HG03378 (cell line): ENCODE measurements at regions not wholly inside any gene's neighbourhood (a gene's known extent, or its start where the extent isn't known, plus 50 kb on each side); places are given as distances from the start of the nearest gene placed in this dataset.
"Not testable (repeated sequence)": the region's sequence is repeated elsewhere in the genome, so short reads cannot be mapped to it uniquely, and the experiment has no call there.

Experiments
- ATAC-seq: cut with Tn5 transposase; IDR thresholded peaks from one replicate; pipeline ENCODE4 v1.9.1; 2021; ENCODE audit warnings: mild to moderate bottlenecking, moderate library complexity; ENCODE audit not compliant: unreplicated experiment

GRCh38 chr2:37722971-37723370, 51.5 kb upstream of the CDC42EP3 start:
- ATAC-seq: not testable (repeated sequence)

- ATAC-seq: no peak
Measured at GRCh38 chr2:37730037-37730818, 58.8 kb upstream of the CDC42EP3 start.

GRCh38 chr2:37732412-37732811, 61.0 kb upstream of the CDC42EP3 start:
- not testable (repeated sequence) for ATAC-seq

- ATAC-seq: no peak
Measured at GRCh38 chr2:37733251-37733650, 61.8 kb upstream of the CDC42EP3 start.

GRCh38 chr2:37733955-37734354, 62.5 kb upstream of the CDC42EP3 start:
- ATAC-seq: not testable (repeated sequence)

GRCh38 chr2:37734891-37735523, 63.6 kb upstream of the CDC42EP3 start:
- ATAC-seq: not testable (repeated sequence)

GRCh38 chr2:37735524-37735910, 64.1 kb upstream of the CDC42EP3 start:
- not testable (repeated sequence) for ATAC-seq

GRCh38 chr2:37737507-37737906, 66.1 kb upstream of the CDC42EP3 start:
- no peak for ATAC-seq

- ATAC-seq: no peak
Measured at GRCh38 chr2:37738266-37738885, 66.9 kb upstream of the CDC42EP3 start.

GRCh38 chr2:37739153-37739552, 67.7 kb upstream of the CDC42EP3 start:
- no peak for ATAC-seq

GRCh38 chr2:37740164-37740739, 68.8 kb upstream of the CDC42EP3 start:
- no peak for ATAC-seq

- no peak for ATAC-seq
Measured at GRCh38 chr2:37742286-37742685, 70.8 kb upstream of the CDC42EP3 start.

- ATAC-seq: no peak
Measured at GRCh38 chr2:37744010-37744409, 72.6 kb upstream of the CDC42EP3 start.

- ATAC-seq: not testable (repeated sequence)
Measured at GRCh38 chr2:37744961-37745360, 73.5 kb upstream of the CDC42EP3 start.

- ATAC-seq: not testable (repeated sequence)
Measured at GRCh38 chr2:37746011-37746410, 74.6 kb upstream of the CDC42EP3 start.

GRCh38 chr2:37746883-37747282, 75.4 kb upstream of the CDC42EP3 start:
- ATAC-seq: no peak

- no peak for ATAC-seq
Measured at GRCh38 chr2:37748541-37748940, 77.1 kb upstream of the CDC42EP3 start.

- not testable (repeated sequence) for ATAC-seq
Measured at GRCh38 chr2:37750286-37750685, 78.8 kb upstream of the CDC42EP3 start.

- ATAC-seq: no peak
Measured at GRCh38 chr2:37752766-37753165, 81.3 kb upstream of the CDC42EP3 start.

GRCh38 chr2:37753758-37754157, 82.3 kb upstream of the CDC42EP3 start:
- ATAC-seq: no peak

GRCh38 chr2:37755961-37756559, 84.6 kb upstream of the CDC42EP3 start:
- ATAC-seq: not testable (repeated sequence)
